HG03432 (cell line): ENCODE measurements at regions not wholly inside any gene's neighbourhood (a gene's known extent, or its start where the extent isn't known, plus 50 kb on each side); places are given as distances from the start of the nearest gene placed in this dataset.
"Not testable (repeated sequence)": the region's sequence is repeated elsewhere in the genome, so short reads cannot be mapped to it uniquely, and the experiment has no call there.

Experiments
- ATAC-seq: cut with Tn5 transposase; IDR thresholded peaks from one replicate; pipeline ENCODE4 v1.9.1; 2021; ENCODE audit warnings: mild to moderate bottlenecking, moderate library complexity; ENCODE audit not compliant: unreplicated experiment

DNA sequence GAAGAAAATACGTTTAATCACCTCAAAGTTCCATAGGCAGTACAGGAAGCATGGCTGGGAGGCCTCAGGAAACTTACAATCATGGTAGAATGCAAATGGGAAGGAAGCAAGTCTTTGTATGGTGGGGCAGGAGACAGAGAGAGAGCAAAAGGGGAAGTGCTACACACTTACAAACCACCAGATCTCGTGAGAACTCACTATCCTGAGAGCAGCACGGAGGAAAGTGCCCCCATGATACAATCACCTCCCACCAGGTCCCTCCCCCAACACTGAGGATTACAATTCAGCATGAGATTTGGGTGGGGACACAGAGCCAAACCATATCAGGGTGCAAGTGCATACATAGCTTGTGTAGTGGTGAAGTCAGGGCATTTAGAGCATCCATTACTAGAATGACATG, 92.3 kb upstream of the ANKRD10 start:
- ATAC-seq, result no peak

DNA sequence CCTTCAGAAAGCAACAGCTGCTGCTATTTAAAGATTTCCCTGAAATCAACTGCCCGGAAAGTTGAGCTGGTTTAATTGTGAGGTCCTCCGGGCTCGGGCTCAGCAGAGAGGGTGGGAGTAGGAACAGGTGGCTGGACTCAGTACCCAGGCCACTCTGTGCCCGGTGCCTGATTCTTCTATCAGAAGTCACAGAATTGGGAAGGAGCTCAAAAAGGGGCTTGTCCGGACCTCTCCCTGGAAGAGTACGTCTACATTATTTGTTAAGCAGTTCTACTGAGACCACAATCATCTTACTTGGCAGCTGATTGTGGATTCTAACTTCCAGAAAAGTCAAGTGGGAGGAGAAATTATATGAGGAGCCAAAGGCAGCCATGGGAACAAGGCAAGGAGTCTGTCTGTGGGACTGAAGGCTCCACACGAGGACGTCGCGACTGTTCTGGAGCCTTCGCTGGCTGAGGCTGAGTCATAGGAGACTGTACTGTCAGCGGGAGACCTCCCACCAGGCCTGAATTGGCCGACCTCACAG, 91.7 kb upstream of the ANKRD10 start:
- ATAC-seq, result no peak

DNA sequence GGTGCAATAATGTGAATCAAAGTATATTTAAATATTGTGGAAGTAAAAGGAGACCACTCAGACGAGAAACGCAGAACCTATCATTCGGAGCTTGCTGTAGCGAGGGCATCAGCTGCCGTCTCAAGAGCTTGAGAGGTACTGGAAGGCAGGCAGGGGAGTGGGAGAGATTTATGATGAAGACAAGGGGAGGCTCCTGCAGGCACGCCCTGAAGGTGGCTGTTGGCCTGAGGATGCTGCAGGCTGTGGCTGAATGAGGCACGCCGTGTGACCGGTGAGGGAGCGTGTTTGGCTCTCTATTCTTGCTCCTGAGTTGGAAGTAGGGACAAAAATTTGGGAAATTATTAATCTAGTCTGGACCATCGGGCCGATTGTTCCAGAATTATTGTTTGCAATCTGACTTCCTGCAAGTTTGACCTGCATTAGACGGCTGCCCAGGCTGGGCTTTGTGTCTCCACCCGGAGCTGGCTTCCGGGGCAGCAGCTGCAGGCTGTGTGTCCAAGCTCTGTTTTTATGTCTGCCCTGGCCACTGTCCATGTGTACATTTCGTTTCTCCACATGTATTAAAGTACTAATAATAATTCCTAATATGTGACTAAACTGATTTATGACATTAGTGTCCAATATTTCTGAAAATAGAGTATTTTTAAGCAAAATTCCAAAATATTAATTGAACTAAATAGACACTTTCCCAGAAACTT, 91.1 kb upstream of the ANKRD10 start:
- ATAC-seq, result no peak

DNA sequence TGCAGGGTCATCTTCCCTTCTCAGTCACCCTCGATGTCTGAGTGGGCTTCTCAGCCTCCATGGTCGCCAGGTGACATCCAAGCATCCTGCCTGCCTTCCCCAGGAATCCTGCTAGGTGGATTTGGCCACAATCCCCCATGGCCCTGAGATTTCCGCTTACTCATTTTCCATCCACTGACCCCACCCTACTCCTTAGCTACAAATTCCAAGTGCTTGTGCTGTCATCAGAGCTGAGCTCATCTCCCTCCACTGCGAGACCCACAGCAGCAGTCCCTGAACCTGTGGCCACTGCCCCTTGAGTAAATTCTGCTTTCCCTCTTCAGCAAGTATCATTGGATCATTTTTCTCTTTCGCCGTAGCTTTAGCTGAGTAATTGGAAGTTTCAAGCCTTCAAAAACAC, 90.5 kb upstream of the ANKRD10 start:
- ATAC-seq, result no peak

DNA sequence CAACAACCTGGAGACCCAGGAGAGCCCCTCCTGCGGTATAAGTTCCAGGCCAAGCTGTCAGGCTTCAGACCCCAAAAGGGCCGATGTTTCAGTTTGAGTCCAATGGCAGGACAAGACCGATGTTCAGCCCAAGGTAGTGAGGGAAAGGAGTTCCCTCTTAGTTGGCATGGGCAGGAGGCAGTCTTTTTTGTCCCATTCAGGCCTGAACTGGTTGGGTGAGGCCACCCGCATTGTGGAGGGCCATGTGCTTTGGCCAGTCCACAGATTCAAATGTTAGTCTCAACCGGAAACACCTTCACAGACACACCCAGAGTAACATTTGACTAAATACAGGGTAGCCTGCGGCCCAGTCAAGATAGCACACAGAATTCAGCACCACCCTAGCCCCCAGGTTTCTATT, 89.6 kb upstream of the ANKRD10 start:
- ATAC-seq, result no peak

DNA sequence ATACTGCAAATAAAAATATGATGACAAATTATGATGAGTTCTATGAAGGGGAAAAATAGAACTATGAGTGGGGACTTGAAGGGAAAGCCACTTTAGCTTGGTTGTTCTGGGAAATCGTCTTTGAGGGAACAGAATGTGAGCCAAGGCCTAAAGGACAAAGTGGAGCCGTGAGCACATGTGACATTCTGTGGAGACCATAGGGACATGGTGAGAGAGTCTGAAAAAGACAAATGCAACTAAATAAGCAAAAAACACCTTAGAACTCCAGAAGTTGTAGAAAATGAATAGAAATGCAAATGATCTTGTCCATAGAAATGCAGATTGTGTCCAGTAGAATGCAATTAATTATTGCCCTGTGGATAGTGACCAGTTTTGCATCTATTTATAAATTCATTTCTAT, 86.8 kb upstream of the ANKRD10 start:
- no peak for ATAC-seq

DNA sequence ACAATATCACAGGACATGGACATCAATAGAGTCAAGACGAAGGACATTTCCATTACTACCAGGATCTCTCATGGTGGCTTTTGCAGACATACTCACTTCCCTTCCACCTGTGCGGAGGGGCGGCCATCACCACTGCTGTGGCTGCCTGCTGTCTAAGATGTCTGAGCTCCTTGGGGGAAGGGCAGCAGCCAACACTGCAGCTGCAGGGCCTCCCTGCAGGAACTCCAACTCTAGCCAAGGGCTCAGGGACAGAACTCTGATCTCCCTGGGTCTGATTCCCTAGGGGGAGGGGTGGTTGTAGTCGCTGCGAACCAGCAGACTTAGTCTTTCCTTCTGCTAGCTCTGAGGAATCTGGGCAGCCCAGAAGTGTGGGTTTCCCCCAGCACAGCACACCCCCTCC, 78.9 kb upstream of the ANKRD10 start:
- no peak for ATAC-seq

DNA sequence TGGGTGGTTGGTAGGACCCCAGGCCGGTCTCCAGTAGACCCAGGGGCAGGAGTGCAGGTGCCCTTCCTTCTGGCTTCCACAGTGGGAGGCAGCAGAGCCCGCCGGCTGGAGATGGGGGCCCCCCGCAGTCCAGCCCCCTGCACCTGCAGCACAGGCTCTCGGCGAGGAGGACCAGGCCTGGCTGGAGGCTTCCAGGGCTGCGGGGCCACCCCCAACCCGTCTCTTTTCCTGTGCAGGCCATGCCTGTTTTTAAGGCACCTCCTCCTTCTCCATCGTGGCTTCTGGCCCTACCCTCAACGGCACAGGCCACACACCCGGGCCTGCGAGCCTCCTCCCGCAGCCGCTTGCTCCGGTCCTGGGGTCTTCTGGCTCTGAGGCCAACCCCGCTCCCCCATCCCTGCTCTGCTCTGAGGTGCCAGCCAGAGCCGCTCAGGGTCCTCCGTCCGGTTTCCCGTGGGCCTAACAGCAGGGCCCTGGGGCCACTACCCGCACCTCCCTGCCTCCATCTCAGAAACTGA, 77.2 kb upstream of the ANKRD10 start:
- no peak for ATAC-seq

DNA sequence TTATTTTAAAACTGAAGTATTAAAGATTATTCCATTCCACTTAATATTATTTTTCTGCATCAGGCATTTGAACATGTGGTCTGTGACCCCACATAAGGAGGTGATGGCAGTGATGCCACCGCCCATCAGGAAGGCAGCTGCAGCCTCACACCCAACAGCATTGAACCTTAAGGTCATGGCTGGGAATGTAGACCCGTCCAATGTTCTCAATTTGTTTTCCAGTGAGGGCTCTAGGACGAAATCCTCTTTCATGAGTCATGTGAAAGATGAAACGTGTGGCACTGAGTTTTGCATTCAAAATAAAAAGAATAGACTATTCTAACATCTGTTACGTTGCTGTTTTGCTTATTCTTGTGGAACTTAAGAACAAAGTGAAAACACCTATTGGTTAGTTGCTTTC, 74.5 kb upstream of the ANKRD10 start:
- ATAC-seq, result no peak

DNA sequence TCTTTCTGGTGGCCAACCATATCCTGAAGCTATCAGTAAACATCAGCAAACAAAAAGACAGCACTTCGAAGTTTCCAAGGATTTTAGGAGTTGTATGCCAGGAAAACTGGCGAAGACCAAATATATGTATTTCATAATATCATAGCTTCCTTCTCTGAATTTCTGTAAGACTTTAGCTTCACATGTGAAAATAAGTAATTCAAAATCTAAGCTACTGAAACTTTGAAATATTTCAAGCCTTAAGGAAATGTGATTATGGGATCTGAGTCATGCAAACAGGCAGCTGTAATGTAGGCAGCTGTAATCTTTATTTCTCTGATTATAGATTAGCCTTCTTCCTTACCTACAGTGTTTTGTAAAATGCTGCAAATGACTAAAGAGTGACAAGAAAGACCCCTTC, 70.7 kb upstream of the ANKRD10 start:
- ATAC-seq, result no peak

DNA sequence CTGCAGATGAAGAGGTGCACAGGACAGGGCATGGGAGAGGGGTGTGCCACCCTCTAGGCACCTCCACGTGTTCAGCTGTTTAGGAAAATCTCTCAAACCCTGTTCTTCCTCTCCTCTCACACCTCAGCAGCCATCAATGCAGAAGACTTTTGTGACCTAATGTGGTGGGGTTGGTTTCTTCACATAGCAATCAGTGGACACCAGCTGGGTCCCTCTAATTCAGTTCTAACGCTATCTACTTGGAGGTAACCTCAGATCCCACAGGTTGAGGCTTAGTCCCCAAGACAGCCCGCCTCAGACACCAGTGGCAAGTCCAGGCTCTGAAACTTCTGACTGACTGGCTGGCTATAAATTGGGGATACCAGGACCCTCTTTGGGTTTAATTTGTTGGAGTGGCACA, 69.9 kb upstream of the ANKRD10 start:
- ATAC-seq, result no peak

DNA sequence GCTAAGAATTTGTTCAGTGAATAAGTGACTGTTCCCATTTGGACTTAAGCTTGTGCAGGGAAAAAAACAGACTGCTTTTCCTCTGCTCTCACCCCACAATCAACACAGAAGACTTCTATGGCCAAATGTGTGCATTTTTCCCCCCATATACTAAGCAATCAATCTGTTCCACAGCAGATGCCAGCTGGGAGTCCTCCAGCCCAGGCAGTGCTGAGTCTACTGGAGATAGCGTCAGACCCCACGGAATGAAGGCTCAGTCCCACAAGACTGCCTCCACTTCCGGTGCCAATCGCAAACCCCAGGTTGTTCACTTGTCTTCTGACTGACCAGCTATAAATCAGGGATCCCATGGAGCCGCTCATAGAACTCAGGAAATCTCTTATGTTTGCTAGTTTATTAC, 69.5 kb upstream of the ANKRD10 start:
- no peak for ATAC-seq

DNA sequence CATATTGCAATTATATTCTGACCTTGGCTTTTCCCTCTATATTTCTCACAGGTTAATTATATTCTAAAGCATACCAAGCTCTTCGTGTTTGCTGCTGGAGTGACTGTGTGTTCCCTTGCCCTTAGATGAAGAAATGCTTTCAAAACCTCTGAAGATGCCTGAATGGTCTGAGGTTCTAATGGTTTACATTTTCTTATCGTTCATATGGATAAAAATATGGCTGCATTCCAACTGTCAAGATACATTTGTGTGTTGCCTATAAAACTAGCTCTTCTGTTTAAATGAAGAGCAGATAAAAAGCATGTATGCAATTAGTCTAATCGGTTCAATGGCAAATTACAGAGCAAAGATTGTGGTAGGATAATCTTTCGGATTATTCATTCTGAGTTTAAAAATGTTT, 68.4 kb upstream of the ANKRD10 start:
- ATAC-seq, result no peak

DNA sequence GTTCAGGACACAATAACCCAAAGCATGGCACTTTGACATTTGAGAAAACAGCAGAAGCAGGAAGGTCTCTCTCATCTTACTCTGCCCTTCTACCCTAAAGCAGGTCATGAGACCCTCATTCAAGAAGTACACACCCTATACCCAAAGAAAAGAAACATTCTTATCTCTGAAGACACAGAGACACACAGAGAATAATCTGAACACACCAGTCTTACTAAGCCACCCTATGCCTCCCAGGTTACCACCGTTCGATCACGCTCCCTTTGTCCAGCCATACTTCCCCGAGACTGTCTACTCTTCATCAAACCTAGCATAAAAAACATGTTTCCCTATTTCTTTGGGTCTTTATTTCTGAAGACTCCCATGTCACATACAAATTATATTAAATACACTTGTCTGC, 66.5 kb upstream of the ANKRD10 start:
- ATAC-seq, result no peak

DNA sequence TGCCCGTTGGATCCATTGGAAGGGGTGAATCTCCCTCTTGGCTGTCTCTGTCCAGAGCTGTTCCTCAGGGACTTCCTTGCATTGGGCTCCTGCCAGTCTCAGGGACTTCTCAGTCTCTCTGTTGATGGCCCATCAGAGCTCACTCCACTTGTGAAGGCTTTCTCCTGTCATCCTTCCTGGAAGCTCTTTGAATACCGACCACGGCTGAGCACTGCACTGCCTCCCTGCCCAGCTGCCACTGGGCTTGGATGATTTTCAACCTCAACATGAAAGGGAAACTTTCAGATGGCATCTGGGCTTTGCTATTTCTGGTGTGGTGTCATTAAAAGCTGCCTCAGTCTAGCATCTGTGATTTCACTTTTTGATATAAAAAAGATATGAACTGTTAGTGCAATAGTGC, 66.1 kb upstream of the ANKRD10 start:
- ATAC-seq, result no peak

DNA sequence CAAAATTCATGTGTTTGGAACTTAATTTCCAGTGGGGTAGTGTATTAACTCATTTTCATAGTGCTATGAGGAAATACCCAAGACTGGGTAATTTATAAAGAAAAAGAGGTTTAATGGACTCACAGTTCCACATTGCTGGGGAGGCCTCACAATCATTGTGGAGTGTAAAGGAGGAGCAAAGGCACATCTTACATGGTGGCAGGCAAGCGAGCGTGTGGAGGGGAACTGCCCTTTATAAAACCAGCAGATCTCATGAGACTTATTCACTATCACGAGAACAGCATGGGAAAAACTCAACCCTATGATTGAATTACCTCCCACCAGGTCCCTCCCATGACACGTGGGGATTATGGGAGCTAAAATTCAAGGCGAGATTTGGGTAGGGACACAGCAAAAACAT, 64.3 kb upstream of the ANKRD10 start:
- not testable (repeated sequence) for ATAC-seq

DNA sequence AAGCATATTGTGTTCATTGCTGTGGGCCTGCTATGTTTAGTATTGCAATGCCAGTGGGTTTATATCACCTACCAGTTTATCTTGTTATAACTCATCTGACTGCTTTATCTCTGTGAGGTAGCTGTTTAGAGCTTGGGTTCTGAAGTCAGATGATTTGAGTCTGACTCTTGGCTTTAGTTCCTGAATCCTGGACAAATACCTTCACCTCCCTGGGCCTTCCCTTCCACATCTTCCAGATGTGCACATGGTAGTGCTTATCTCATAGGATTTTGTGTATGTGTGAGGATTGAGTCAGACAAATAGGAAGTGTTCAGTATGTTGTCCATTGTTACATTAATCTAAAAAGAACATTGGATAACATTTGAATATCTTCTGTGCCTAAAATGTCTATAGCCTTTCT, 63.5 kb upstream of the ANKRD10 start:
- no peak for ATAC-seq

DNA sequence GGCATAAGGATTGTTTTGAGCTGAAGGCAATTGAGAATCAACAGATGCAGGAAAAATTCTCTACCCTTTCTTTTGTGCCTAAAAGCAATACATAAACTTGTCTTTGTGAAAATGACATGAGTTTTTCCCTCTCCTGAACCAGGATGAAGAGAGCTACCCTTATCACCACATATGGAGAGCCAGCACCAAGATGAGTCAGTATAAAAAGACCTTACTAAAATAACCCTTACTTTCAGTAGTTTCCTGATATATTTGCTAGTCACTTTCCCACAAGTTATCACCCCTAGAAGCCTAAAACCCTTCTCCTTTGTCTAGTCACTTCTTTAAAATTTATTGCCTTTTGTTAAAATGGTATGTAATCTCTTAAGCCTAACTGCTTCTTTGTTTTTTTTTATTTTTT, 61.9 kb upstream of the ANKRD10 start:
- no peak for ATAC-seq

DNA sequence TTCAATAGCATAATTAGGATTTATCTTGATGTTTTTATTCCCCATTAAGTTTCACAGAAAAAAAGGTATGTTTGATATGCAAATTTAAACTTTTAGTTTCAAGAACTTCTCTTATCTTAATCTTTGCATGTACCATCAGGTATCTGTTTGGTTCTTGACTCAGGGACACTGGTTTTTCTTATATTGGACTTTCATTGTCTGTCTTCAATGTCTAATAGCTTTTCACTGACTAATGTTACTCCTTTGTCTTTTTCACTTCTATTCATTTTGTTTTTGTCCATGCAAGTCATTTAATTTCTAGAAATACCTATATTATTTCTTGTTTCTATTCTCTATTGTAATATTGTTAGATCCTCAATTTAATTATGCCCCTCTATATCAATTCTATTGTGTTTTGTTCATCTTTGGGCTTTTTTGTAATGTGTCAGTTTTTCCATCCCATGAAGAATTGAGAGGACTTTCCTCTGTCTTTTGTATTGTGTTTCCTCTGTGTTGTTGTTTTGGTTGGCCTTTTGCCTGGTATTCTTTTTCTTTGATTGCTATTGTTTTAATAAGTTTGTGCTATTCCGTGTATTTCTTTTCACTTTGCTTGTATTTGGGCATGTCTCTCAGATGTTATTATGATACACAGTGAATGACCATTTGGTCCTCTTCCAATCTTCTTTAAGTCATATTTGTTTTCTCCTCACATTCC, 58.3 kb upstream of the ANKRD10 start:
- no peak for ATAC-seq

DNA sequence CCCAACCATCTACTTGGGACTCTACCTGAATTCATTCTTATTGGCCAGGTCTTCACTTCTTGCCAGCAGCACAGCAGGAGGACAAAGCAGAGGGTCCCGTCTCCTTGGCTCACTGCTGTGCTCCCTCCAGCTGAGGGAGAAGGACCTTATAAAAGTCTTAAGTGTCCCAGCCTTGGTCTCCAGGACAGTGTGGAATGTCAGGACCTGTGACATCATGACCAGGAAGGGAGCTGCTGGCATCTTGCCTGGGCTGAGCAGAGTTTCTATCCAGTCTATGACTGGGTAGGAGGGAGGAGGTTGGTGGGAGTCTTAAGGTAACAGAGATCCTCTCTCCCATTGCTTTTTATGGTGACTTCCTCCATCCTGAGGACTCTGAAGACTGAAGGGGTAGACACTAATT, 56.6 kb upstream of the ANKRD10 start:
- ATAC-seq, result no peak

DNA sequence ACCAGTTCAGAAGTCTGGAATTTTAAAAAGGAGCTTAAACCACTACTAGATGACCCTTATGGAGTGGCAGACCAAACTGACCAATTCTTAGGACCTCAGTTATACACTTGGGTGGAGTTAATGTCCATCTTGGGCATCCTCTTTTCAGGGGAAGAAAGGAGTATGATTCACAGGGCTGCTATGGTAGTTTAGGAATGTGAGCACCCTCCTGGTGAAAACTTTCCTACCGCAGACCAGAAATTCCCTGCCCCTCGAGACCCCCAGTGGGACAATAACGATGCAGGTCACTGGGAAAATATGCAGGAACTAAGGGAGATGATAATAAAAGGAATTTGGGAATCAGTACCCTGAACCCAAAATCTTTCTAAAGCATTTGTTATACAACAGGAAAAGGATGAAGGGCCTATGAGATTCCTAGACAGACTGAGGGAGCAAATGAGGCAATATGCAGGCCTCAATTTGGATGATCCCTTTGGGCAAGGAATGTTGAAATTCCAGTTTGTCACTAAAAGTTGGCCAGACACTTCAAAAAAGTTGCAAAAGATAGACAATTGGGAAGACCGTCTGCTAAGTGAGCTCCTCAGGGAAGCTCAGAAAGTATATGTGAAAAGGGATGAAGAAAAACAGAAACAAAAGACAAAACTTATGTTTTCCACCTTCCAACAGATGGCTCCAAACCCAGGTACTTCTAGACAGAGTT, 52.4 kb upstream of the ANKRD10 start:
- ATAC-seq, result not testable (repeated sequence)

DNA sequence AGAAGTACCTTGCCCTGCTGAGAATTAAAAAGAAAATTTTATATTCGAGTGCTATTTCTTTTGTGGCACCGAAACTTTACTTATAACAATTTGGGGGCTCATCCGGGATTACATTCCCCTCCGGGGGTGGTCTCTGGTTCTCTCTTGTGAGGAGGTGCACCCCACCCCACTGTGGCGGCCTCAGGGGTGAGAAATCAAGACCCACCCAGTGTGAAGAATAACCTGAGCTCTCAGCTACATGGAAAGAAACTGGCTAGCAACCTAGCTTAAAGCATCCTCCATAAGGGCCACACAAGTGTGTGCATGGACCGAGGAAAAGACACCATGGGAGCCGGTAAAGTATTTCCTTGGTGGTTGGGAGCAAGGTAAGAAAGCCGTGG, 50.9 kb upstream of the ANKRD10 start:
- no peak for ATAC-seq
